Stomach (tissue), 4 donors: ENCODE measurements at regions not wholly inside any gene's neighbourhood (a gene's known extent, or its start where the extent isn't known, plus 50 kb on each side); places are given as distances from the start of the nearest gene placed in this dataset.

ENCODE experiments used
- CTCF ChIP-seq, 7 experiments: fragments of 450-650 bp in 4 of 7; fragments of 200-600 bp in 3 of 7; sonication (generic) in 3 of 7; IDR thresholded peaks; one replicate each; pipeline ENCODE4 v1.5.1; 2016 to 2019; ENCODE audit warnings: antibody characterized with exemption in 7 of 7, control low read depth in 2 of 7, mild to moderate bottlenecking in 1 of 7
- EP300 ChIP-seq: sonication (generic); formaldehyde crosslinking; IDR thresholded peaks from one replicate; pipeline ENCODE4 v1.6.1; 2017; ENCODE audit warnings: antibody characterized with exemption
- POLR2A ChIP-seq, 4 donors: fragments of 450-650 bp; IDR thresholded peaks; one replicate each; pipeline ENCODE4 v1.6.1; 2016; ENCODE audit warnings: antibody characterized with exemption in 4 of 4, control low read depth in 2 of 4, mild to moderate bottlenecking in 1 of 4, moderate library complexity in 1 of 4

- no peak for TF ChIP-seq CTCF (IDR thresholded peaks at IDR 0.05)
- no peak for TF ChIP-seq EP300
- no peak for TF ChIP-seq POLR2A (IDR thresholded peaks at IDR 0.05)
These were observed 130.1 kb upstream of the EGR2 start for GRCh38 chr10:62946278-62946677.
